GM12865 (cell line): ENCODE measurements at regions not wholly inside any gene's neighbourhood (a gene's known extent, or its start where the extent isn't known, plus 50 kb on each side); places are given as distances from the start of the nearest gene placed in this dataset.

Experiments
- DNase-seq: peaks from one replicate; pipeline ENCODE4 v3.0.0; 2010; ENCODE audit warnings: low read depth
- H3K4me3 ChIP-seq: 2 replicates; pipeline ENCODE4 v1.5.1; 2011; ENCODE audit warnings: mild to moderate bottlenecking, low read depth, low read length, control low read depth
- CTCF ChIP-seq: IDR thresholded peaks from 2 replicates; pipeline ENCODE4 v1.5.1; 2011; ENCODE audit warnings: low read length, control low read depth, low read depth, inconsistent platforms; ENCODE audit not compliant: insufficient read depth; ENCODE audit errors: missing control alignments

DNA sequence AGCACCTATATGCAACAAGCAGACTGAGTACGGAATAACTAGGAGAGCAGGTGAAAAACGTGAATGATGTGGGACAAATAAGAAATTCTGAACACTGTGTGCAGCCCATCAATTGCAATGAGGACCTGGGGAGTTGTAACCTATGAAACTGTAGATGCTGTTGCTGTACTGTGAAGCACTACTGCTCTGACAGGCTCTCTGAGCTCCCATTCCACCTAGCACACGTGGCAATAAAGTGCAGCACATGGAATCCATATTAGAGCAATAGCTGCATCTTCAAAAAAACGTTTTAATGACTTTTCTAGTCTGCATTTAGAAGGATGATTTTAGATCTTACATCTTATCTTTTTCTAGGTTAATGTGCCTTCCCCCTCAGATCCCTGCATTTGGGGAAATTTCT, 748.7 kb upstream of the GOLIM4 start:
- no peak for TF ChIP-seq CTCF
- no peak for DNase-seq
- H3K4me3 ChIP-seq: no peak overlapping the region

DNA sequence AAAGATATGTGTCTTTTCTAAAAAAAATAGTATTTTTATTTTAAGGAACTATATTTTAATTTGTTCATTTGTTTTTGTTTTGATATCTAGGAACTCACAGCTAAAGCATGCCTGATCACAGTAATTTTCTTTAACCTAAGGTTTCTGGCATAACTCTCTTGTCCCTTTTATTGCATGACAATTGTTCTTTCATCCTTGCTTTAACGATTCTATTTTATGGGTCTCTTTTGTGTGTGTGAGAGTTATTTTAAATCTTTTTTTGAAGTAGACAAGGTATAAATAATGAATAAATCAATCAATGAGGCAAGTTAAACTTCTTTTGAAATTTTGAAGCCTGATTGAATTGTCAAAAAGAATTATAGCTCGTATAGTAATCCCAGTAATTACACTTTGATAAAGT, 747.8 kb upstream of the GOLIM4 start:
- H3K4me3 ChIP-seq: no peak overlapping the region
- DNase-seq: no peak
- TF ChIP-seq CTCF: no peak

DNA sequence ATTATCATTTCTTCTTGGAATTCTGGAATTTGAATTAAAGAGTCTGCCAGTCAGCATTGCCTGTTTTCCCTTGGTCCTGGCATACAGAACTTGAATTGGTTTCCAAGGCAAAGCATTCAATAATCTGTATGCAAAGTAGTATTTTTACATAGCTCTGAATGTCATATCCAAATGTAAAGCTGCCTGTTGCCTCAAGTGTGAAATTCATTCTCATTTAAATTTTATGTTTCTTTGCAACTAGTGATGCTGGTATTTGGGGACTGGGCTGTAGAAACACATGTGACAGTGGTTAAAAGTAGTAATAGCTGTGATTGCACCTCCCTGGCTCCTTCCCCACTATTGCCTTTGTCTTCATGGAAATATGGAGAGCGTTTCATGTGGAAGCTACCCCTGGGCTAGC, 743.9 kb upstream of the GOLIM4 start:
- H3K4me3 ChIP-seq: no peak overlapping the region
- no peak for DNase-seq
- TF ChIP-seq CTCF: no peak

DNA sequence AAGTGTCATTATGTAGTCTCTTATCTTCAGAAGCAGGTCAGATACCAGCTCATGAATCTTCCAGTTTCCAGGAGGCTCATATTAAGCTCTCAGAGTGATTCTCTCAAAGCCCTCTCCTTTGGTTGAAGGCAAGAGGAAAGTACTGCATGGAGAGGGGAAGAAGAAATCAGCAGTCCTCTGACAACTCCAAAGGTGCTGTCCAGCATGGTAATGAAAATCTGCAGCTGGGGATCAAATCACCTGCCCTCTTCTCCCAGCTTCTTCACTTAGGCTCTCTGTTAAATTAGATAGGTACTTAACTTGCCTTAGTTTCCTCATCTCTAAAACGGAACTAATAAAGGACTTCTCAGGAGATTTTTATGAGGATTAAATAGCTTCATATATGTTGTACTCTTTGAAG, 738.8 kb upstream of the GOLIM4 start:
- no peak for TF ChIP-seq CTCF
- no peak for DNase-seq
- H3K4me3 ChIP-seq: no peak overlapping the region

DNA sequence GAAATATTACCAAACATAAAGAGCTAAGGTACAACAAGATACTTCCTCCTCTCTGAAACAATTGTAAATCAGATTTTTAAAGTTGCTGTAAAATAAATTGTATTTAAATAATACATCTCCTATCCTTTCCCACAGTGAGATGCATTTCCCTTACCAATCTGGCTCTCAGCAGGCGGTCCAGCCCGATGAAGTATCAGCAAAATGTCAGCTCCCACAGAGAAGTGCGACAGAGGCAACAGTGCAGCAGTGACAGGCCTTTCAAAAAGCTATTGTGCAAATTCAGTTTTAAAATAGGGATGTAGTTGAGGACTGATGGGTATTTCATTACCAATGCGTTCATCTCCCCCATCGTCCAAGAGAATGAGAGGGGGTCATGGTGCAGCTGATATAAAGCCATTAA, 733.2 kb upstream of the GOLIM4 start:
- no peak for TF ChIP-seq CTCF
- DNase-seq: no peak
- no peak overlapping the region for H3K4me3 ChIP-seq

GRCh38 chr3:168828536-168828935, 732.8 kb upstream of the GOLIM4 start:
- H3K4me3 ChIP-seq: no peak overlapping the region
- DNase-seq: no peak
- TF ChIP-seq CTCF: no peak

DNA sequence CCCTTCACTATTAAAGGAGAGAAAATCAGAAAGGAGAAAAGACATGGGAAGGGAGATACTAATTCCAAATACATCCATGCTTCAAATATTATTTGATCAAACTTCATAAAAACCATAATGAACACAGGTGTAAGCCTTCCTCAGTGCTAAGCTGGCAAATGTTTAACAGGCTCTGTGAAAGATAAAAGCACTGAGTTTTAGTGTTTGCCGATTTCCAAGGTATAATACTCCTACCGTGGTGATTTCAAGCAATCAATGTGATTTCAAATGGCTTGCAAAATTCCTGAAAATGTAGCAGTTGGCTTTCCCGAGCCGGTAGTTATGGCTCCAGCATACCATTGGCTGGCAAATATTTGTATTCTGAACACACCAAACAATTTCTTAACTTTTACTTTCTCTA, 732.3 kb upstream of the GOLIM4 start:
- no peak for TF ChIP-seq CTCF
- DNase-seq: no peak
- no peak overlapping the region for H3K4me3 ChIP-seq
